Ishikawa (cell line): ENCODE measurements at regions not wholly inside any gene's neighbourhood (a gene's known extent, or its start where the extent isn't known, plus 50 kb on each side); places are given as distances from the start of the nearest gene placed in this dataset.

Source experiments
- CEBPB ChIP-seq: IDR thresholded peaks from 2 replicates; pipeline ENCODE4 v1.6.1; 2012
- CREB1 ChIP-seq: IDR thresholded peaks from 2 replicates; pipeline ENCODE4 v1.6.1; 2012; ENCODE audit warnings: low read depth
- EGR1 ChIP-seq: IDR thresholded peaks from 2 replicates; pipeline ENCODE4 v1.6.1; 2012
- EP300 ChIP-seq: IDR thresholded peaks from 2 replicates; pipeline ENCODE4 v1.6.1; 2012; ENCODE audit warnings: borderline replicate concordance
- FOXM1 ChIP-seq: IDR thresholded peaks from 2 replicates; pipeline ENCODE4 v1.6.1; 2012; ENCODE audit warnings: low read depth, borderline replicate concordance
- NFIC ChIP-seq: IDR thresholded peaks from 2 replicates; pipeline ENCODE4 v1.6.1; 2012
- RAD21 ChIP-seq: IDR thresholded peaks from 2 replicates; pipeline ENCODE4 v1.6.1; 2012; ENCODE audit warnings: low read depth
- TAF1 ChIP-seq: IDR thresholded peaks from 2 replicates; pipeline ENCODE4 v1.6.1; 2012; ENCODE audit warnings: low read depth, mild to moderate bottlenecking
- TCF12 ChIP-seq: IDR thresholded peaks from 2 replicates; pipeline ENCODE4 v1.6.1; 2012; ENCODE audit warnings: low read depth
- TEAD4 ChIP-seq: IDR thresholded peaks from 2 replicates; pipeline ENCODE4 v1.6.1; 2012
- YY1 ChIP-seq: IDR thresholded peaks from 2 replicates; pipeline ENCODE4 v1.6.1; 2012; ENCODE audit warnings: low read depth
- ZBTB7A ChIP-seq: IDR thresholded peaks from 2 replicates; pipeline ENCODE4 v1.6.1; 2012; ENCODE audit warnings: low read depth
- TF ChIP-seq, protein P1 (sequence below): IDR thresholded peaks from 2 replicates; pipeline ENCODE4 v1.6.1; 2012
- TF ChIP-seq, protein P2 (sequence below): IDR thresholded peaks from 2 replicates; pipeline ENCODE4 v1.6.1; 2012
- TF ChIP-seq, protein P3 (sequence below): IDR thresholded peaks from 2 replicates; pipeline ENCODE4 v1.6.1; 2012; ENCODE audit warnings: low read depth, mild to moderate bottlenecking

DNA sequence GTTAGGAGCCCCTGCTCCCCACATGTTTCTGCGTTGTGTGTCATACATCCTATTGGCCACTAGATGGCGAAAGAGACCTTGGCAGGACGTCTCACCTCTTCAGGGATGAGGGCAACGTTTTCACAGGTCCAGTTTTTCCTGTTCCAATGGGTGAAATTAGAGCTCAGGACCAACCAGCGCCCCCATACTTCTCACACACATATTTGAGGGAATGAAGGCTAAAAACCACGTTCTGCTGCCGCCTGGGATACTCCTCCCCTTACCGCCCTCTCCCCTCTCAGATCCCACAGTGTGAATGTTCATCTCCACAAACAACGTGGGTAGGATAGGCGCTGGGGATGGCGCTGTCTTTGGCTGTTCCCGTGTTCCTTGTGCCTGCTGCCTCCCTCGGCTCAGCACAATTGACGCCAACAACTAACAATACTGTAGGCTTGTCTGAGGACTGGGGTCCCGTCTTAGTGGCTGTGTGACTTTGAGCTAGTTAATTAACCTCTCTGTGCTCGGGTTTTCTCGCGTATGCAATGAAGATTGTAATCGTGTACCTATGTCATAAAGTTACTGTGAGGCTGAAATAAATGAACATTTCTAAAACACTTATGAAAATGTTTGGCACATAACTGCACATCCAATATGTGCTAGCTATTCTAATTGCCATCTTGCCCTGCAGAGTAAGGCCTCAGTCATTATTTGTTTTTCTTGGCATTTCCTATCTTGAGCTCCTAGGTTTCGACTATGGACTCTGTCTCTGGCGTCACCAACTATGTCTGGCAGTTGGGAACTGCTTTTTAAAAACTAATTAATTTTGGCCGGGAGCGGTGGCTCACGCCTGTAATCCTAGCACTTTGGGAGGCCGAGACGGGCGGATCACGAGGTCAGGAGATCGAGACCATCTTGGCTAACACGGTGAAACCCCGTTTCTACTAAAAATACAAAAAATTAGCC lies 181.3 kb upstream of the STK26 start:
- TF ChIP-seq CREB1: no peak
- TF ChIP-seq CEBPB: no peak
- peak; percentile 69 for TF ChIP-seq RAD21

DNA sequence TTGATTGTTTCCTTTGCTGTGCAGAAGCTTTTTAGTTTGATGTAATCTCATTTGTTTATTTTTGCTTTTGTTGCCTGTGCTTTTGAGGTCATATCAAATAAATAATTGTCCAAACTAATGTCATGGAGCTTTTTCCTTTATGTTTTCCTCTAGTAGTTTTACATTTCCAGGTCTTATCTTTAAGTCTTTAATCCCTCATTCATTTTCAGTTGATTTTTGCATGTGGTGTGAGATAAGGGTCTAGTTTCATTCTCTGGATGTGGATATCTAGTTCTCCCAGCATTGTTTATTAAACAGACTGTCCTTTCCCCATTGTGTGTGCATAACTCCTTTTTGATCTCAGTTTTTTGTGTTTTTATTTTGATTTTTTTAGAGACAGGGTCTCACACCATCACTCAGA lies 179.1 kb upstream of the STK26 start:
- no peak for TF ChIP-seq TEAD4
- no peak for TF ChIP-seq NFIC
- no peak for TF ChIP-seq CREB1
- no peak for TF ChIP-seq EGR1
- no peak for TF ChIP-seq EP300
- TF ChIP-seq, protein P1, sequence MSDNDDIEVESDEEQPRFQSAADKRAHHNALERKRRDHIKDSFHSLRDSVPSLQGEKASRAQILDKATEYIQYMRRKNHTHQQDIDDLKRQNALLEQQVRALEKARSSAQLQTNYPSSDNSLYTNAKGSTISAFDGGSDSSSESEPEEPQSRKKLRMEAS: no peak
- TF ChIP-seq TCF12: no peak
- TF ChIP-seq YY1: no peak
- no peak for TF ChIP-seq TAF1
- TF ChIP-seq CEBPB: no peak
- no peak for TF ChIP-seq RAD21
- TF ChIP-seq ZBTB7A: no peak
- TF ChIP-seq, protein P2, sequence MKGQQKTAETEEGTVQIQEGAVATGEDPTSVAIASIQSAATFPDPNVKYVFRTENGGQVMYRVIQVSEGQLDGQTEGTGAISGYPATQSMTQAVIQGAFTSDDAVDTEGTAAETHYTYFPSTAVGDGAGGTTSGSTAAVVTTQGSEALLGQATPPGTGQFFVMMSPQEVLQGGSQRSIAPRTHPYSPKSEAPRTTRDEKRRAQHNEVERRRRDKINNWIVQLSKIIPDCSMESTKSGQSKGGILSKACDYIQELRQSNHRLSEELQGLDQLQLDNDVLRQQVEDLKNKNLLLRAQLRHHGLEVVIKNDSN: no peak
- TF ChIP-seq FOXM1: no peak

DNA sequence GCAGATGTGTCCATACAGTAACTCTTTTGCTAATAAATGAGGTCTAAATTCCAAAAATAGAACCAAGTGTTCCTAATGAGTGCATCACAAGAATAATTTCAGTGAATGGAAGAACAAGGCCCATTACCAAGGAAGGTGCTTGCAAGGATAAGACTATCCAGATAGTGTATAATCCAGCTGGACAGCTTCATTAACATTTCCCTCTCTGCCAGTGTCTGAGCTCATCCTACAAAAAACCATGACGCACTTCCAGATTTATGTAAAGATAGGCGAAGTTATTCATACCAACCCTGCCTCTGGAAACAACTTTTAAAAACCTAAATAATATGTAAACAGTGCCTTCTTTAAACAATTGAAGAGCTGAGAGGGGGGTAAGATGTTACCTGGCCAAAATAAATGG lies 177.9 kb upstream of the STK26 start:
- TF ChIP-seq EGR1 (no peak), CEBPB (no peak), YY1 (no peak), NFIC (no peak), RAD21 (no peak), TCF12 (no peak), CREB1 (no peak), TEAD4 (no peak), TAF1 (no peak), FOXM1 (no peak), EP300 (no peak), ZBTB7A (no peak)
- TF ChIP-seq, protein P1: no peak
- TF ChIP-seq, protein P3, sequence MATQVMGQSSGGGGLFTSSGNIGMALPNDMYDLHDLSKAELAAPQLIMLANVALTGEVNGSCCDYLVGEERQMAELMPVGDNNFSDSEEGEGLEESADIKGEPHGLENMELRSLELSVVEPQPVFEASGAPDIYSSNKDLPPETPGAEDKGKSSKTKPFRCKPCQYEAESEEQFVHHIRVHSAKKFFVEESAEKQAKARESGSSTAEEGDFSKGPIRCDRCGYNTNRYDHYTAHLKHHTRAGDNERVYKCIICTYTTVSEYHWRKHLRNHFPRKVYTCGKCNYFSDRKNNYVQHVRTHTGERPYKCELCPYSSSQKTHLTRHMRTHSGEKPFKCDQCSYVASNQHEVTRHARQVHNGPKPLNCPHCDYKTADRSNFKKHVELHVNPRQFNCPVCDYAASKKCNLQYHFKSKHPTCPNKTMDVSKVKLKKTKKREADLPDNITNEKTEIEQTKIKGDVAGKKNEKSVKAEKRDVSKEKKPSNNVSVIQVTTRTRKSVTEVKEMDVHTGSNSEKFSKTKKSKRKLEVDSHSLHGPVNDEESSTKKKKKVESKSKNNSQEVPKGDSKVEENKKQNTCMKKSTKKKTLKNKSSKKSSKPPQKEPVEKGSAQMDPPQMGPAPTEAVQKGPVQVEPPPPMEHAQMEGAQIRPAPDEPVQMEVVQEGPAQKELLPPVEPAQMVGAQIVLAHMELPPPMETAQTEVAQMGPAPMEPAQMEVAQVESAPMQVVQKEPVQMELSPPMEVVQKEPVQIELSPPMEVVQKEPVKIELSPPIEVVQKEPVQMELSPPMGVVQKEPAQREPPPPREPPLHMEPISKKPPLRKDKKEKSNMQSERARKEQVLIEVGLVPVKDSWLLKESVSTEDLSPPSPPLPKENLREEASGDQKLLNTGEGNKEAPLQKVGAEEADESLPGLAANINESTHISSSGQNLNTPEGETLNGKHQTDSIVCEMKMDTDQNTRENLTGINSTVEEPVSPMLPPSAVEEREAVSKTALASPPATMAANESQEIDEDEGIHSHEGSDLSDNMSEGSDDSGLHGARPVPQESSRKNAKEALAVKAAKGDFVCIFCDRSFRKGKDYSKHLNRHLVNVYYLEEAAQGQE: no peak
- TF ChIP-seq, protein P2: no peak

DNA sequence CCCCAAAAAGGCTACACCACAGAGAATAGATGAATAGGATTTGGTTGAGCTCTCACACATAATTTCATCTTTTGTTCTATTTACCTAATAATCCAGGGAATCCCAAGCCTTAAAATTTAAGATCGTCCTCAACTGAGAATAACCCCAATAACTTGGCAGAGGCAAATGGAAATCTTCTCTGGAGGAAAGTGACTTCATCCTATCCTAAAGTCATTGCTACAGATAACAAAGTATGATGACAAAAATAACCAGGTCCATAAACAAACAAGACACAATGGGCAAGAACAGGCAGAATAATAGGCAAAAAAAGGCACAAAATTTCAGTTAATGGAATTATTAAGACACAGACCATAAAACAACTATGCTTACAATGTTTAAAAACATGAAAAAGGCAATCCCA lies 177.3 kb upstream of the STK26 start:
- TF ChIP-seq TAF1 (no peak), EP300 (no peak), TEAD4 (no peak), NFIC (no peak), RAD21 (no peak), ZBTB7A (no peak), CREB1 (no peak)
- TF ChIP-seq, protein P1: no peak

DNA sequence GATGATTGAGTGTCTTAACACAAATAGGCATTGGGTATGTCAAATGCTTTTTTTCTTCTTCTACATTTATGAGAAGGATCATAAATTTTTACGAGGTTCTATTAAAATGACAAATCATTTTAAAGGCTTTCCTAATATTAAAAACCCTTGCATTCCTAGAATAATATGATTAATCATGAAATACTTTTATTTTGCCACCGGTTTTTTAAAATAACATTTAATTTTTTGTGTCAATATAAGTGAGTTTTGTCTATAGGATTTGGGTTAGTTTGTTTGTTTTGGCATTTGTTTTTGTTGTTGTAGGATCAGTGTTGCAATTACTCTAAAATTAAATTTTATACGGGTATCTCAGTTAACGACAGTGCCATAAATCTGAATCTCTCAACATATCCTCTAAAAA lies 169.7 kb upstream of the STK26 start:
- TF ChIP-seq EP300: no peak
- TF ChIP-seq NFIC: no peak
- no peak for TF ChIP-seq FOXM1
- no peak for TF ChIP-seq CEBPB
- no peak for TF ChIP-seq TCF12
- no peak for TF ChIP-seq EGR1
- no peak for TF ChIP-seq ZBTB7A
- no peak for TF ChIP-seq CREB1
- no peak for TF ChIP-seq RAD21
- TF ChIP-seq TEAD4: no peak
- TF ChIP-seq, protein P2: no peak
- TF ChIP-seq TAF1: no peak
- TF ChIP-seq, protein P1: no peak
- TF ChIP-seq, protein P3: no peak
- TF ChIP-seq YY1: no peak
